Heart left ventricle (tissue), 16 donors: ENCODE measurements at regions not wholly inside any gene's neighbourhood (a gene's known extent, or its start where the extent isn't known, plus 50 kb on each side); places are given as distances from the start of the nearest gene placed in this dataset.
"Not testable (repeated sequence)": the region's sequence is repeated elsewhere in the genome, so short reads cannot be mapped to it uniquely, and the experiment has no call there.

Source experiments
- ATAC-seq, 4 donors: fragments of 200-7000 bp; cut with Tn5 transposase; one replicate each; pipeline ENCODE4 v1.9.1; 2020 to 2022; ENCODE audit warnings: moderate library complexity in 4 of 4, mild to moderate bottlenecking in 3 of 4, moderate number of reproducible peaks in 1 of 4
- DNase-seq, 5 donors: peaks; one replicate each; pipeline ENCODE4 v3.0.0-alpha.2; 2020
- H3K27ac ChIP-seq, 12 donors: fragments of 200-600 bp; sonication (generic) in 4 of 12; one replicate each; pipeline versions ENCODE4 v1.5.0 to v1.8.0; 2016 to 2022; ENCODE audit warnings: mild to moderate bottlenecking in 2 of 12
- H3K27me3 ChIP-seq, 9 donors: fragments of 200-600 bp; sonication (generic) in 2 of 9; one replicate each; pipeline versions ENCODE4 v1.5.1 to v1.8.0; 2016 to 2022; ENCODE audit warnings: mild to moderate bottlenecking in 3 of 9
- H3K36me3 ChIP-seq, 9 donors: fragments of 200-600 bp; sonication (generic) in 2 of 9; one replicate each; pipeline versions ENCODE4 v1.5.0 to v1.8.0; 2018 to 2022; ENCODE audit warnings: mild to moderate bottlenecking in 2 of 9
- H3K4me1 ChIP-seq, 12 donors: fragments of 200-600 bp; sonication (generic) in 4 of 12; one replicate each; pipeline versions ENCODE4 v1.5.0 to v1.8.0; 2016 to 2022; ENCODE audit warnings: mild to moderate bottlenecking in 3 of 12
- H3K4me3 ChIP-seq, 12 donors: fragments of 200-600 bp; sonication (generic) in 4 of 12; one replicate each; pipeline versions ENCODE4 v1.5.0 to v1.8.0; 2017 to 2022; ENCODE audit warnings: mild to moderate bottlenecking in 9 of 12, moderate library complexity in 4 of 12
- H3K9me3 ChIP-seq, 12 donors: fragments of 200-600 bp; sonication (generic) in 4 of 12; one replicate each; pipeline versions ENCODE4 v1.5.0 to v1.8.0; 2016 to 2022; ENCODE audit warnings: mild to moderate bottlenecking in 1 of 12
- POLR2A ChIP-seq, 2 donors: fragments of 450-650 bp; IDR thresholded peaks; one replicate each; pipeline ENCODE4 v1.6.1; 2017; ENCODE audit warnings: antibody characterized with exemption in 2 of 2, mild to moderate bottlenecking in 2 of 2, moderate library complexity in 2 of 2
- WGBS, 4 donors: extraction: QIAGEN DNeasy Blood & Tissue Kit in 2 of 4; methylation state at CpG; one replicate each; pipeline versions ENCODE4 v1.1.5 to v1.1.7; 2013 to 2018; 5-methylcytosine and 5-hydroxymethylcytosine counted together
- intact Hi-C, 10 donors: fragments of 100-400 bp; cut with DNase I; formaldehyde crosslinking; loops; one replicate each; pipeline versions ENCODE4 v1.11.1 to v1.14.2; 2022
- TF ChIP-seq, protein P1 (sequence below), 12 donors: fragments of 200-600 bp; sonication (generic) in 4 of 12; IDR thresholded peaks; one replicate each; pipeline versions ENCODE4 v1.5.0 to v1.8.0; 2018 to 2022; ENCODE audit warnings: antibody characterized with exemption in 12 of 12, mild to moderate bottlenecking in 5 of 12
- donor health status: ischemic (EF 13 %, LVEDD 7.1; RV severe dilation, severe dysfunction).
- donor health status: healthy with polysubstance abuse.
- donor health status: DM: no; HTN: yes; CAD: no.
- donor health status: DM: no; HTN: no; CAD: no.
- donor health status: ischemic (EF 25% LVEDD 6.9; RV normal size, moderate dysfunction).
- donor health status: ischemic (EF 25% LVEDD 5.7; RV mildly dilated, moderate dysfunction).
- donor health status: healthy.
- donor health status: DM: yes; HTN: yes; CAD: no.
- donor health status: ischemic (EF 35%, LVEDD 5.7; RV mildly dilated, moderate dysfunction).
- donor health status: nonischemic (EF 11% LVEDD 7.7; RV severe dilation, severe dysfunction).
- donor health status: DM: yes; HTN: yes; CAD: no.
- donor health status: PGD.
- donor health status: ischemic (EF 29% LVEDD 5.4; RV normal size, mild dysfunction).
- donor health status: nonischemic (EF 23%, LVEDD 6.1; RV moderate dilation, normal function).

DNA sequence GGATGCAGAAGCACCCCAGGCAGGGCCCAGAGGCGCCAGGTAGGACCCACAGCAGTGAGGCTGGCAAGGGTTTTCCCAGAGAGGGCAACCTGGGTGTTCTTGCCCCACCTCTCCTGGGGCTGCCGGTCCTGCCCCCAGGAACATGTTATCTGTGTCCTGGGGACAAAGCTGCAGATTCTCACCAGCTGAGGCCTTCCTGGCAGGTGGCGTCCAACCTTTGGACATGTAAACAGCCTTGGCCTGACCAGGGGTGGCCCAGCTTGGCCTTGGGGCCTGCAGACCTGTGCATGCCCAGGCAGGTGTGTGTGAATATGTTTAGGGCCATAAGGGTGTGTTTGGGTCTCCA, 101.8 kb upstream of the LARP1 start:
- Histone ChIP-seq H3K9me3 (no peaks in the 10 kb centered on the region), H3K4me3 (no peak overlapping the region), H3K36me3 (no peaks in the 10 kb centered on the region), H3K4me1 (peaks cover 0 to 23% (median 16%) of the 10 kb centered on the region in 12 donors), H3K27me3 (no peaks in the 10 kb centered on the region), H3K27ac (peak overlapping the region in 2 of 12 donors; percentile 46 to 69)
- ATAC-seq, result peak in 2 of 4 donors; percentile 12 to 18
- intact Hi-C loops, result loop anchor here in 3 of 10 donors (2.0 to 10.0 kb wide), 3 partner anchors 101 to 159 kb away; partner anchors contain the start of gene LARP1 (in 1 of the 3)
- DNase-seq, result no peak
- TF ChIP-seq POLR2A (IDR thresholded peaks at IDR 0.05), result no peak
- TF ChIP-seq, protein P1, sequence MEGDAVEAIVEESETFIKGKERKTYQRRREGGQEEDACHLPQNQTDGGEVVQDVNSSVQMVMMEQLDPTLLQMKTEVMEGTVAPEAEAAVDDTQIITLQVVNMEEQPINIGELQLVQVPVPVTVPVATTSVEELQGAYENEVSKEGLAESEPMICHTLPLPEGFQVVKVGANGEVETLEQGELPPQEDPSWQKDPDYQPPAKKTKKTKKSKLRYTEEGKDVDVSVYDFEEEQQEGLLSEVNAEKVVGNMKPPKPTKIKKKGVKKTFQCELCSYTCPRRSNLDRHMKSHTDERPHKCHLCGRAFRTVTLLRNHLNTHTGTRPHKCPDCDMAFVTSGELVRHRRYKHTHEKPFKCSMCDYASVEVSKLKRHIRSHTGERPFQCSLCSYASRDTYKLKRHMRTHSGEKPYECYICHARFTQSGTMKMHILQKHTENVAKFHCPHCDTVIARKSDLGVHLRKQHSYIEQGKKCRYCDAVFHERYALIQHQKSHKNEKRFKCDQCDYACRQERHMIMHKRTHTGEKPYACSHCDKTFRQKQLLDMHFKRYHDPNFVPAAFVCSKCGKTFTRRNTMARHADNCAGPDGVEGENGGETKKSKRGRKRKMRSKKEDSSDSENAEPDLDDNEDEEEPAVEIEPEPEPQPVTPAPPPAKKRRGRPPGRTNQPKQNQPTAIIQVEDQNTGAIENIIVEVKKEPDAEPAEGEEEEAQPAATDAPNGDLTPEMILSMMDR (IDR thresholded peaks at IDR 0.05), result no peak
- WGBS, 4 donors, result 81 to 96% (median 88%) methylated on average over 3 of the region's 3 CpGs

DNA sequence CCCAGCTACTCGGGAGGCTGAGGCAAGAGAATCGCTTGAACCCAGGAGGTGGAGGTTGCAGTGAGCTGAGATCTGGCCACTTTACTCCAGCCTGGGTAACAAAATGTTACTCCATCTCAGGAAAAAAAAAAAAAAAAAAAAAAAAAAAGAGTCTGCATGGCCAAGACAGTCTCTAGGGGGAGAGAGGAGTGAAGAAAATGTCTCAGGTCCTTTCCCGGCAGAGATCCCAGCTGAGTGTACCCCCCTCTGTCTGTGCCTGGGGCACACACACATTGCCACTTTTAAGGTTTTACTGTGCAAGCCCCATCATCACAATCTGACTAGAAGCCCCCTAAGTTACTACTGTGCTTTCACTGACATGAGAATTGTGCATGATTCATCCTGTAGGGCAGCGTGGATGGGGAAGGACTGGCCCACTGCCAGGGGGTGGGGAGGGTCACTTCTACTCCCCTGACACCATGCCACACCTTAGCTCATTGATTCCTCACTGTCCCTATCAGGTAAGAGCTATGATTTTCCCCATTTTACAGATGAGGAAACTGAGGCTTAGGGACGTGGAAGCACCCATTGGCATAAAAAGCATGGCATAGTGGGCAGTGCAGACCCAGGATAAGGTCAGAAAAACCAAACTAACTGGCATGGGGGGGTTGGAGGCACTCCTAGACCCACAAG, 102.3 kb upstream of the LARP1 start:
- DNase-seq (no peak), ATAC-seq (no peak)
- intact Hi-C loops, result loop anchor here in 3 of 10 donors (2.0 to 10.0 kb wide), 3 partner anchors 102 to 159 kb away; partner anchors contain the start of gene LARP1 (in 1 of the 3)
- no peak for TF ChIP-seq POLR2A (IDR thresholded peaks at IDR 0.05)
- TF ChIP-seq, protein P1 (IDR thresholded peaks at IDR 0.05), result no peak
- H3K27me3 ChIP-seq, result no peaks in the 10 kb centered on the region
- no peak overlapping the region for H3K4me3 ChIP-seq
- no peak overlapping the region for H3K27ac ChIP-seq
- H3K4me1 ChIP-seq, result peaks cover 0 to 24% (median 16%) of the 10 kb centered on the region in 12 donors
- H3K9me3 ChIP-seq, result no peaks in the 10 kb centered on the region
- WGBS, 4 donors, result 71 to 83% (median 74%) methylated on average over 5 of the region's 5 CpGs
- H3K36me3 ChIP-seq, result no peaks in the 10 kb centered on the region

DNA sequence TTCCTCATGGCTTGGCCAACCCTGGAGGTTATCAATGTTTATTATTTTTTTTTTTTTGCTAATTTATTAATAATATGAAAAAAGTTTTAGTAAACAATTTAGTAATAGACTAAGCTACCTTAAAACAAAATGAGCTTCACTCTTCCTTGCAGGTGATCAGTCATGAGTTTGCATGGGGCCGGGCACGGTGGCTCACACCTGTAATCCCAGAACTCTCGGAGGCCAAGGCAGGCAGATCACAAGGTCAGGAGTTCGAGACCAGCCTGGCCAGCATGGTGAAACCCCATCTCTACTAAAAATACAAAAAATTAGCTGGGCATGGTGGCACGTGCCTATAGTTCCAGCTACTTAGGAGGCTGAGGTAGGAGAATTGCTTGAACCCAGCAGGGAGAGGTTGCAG, 103.4 kb upstream of the LARP1 start:
- H3K27ac ChIP-seq, H3K4me3 ChIP-seq, H3K9me3 ChIP-seq, ATAC-seq, H3K36me3 ChIP-seq, DNase-seq, H3K27me3 ChIP-seq: not testable (repeated sequence)
- intact Hi-C loops, result loop anchor here in 6 of 10 donors (2.0 to 10.0 kb wide), 4 partner anchors 103 to 161 kb away; partner anchors contain the start of gene LARP1 (in 1 of the 6)
- peaks cover 0 to 35% (median 20%) of the 10 kb centered on the region in 12 donors for H3K4me1 ChIP-seq
- WGBS, 4 donors, result 92 to 93% (median 93%) methylated on average over 5 of the region's 5 CpGs

DNA sequence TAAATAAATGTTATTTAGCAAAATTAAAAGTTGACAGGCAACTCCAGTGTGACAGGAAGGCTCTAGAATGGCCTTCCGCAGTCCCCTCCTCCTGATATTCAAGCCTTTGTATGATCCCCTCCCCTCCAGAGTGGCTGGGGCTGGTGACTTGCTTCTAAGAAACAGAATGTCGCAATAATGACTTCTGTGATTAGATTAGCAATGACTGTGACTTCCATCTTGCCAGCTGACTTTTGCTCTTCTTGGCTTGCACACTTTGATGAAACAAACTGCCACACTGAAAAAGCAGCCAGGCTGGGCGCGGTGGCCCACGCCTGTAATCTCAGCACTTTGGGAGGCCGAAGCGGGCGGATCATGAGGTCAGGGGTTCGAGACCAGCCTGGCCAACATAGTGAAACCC, 106.5 kb upstream of the LARP1 start:
- 92 to 94% (median 92%) methylated on average over 9 of the region's 9 CpGs for WGBS, 4 donors
- no peak for TF ChIP-seq POLR2A (IDR thresholded peaks at IDR 0.05)
- TF ChIP-seq, protein P1 (IDR thresholded peaks at IDR 0.05), result no peak
- no peak for DNase-seq

More for the DNA sequence above, 106.5 kb upstream of the LARP1 start:
- Histone ChIP-seq H3K4me3 (no peak overlapping the region), H3K36me3 (no peaks in the 10 kb centered on the region), H3K27ac (no peak overlapping the region), H3K27me3 (peaks cover 0 to 4% (median 0%) of the 10 kb centered on the region in 9 donors), H3K9me3 (no peaks in the 10 kb centered on the region), H3K4me1 (peaks cover 0 to 18% (median 9%) of the 10 kb centered on the region in 12 donors)
- ATAC-seq, result peak in 2 of 4 donors; percentile 11 to 17
- intact Hi-C loops, result loop anchor here in 3 of 10 donors (2.0 to 10.0 kb wide), 2 partner anchors 164 to 674 kb away; no protein-coding TSS in a partner anchor
